HG02588 (cell line): ENCODE measurements at regions not wholly inside any gene's neighbourhood (a gene's known extent, or its start where the extent isn't known, plus 50 kb on each side); places are given as distances from the start of the nearest gene placed in this dataset.
"Not testable (repeated sequence)": the region's sequence is repeated elsewhere in the genome, so short reads cannot be mapped to it uniquely, and the experiment has no call there.

Source experiments
- ATAC-seq: cut with Tn5 transposase; IDR thresholded peaks from one replicate; pipeline ENCODE4 v1.9.1; 2021; ENCODE audit warnings: mild to moderate bottlenecking, moderate library complexity; ENCODE audit not compliant: unreplicated experiment

- no peak for ATAC-seq
Observed at GRCh38 chr5:101783241-101784013, 512.7 kb downstream of the SLCO4C1 start.

GRCh38 chr5:101782352-101783103 lies 513.6 kb downstream of the SLCO4C1 start:
- ATAC-seq, result no peak

- ATAC-seq, result no peak
Observed at GRCh38 chr5:101751105-101751504, 545.0 kb downstream of the SLCO4C1 start.

- ATAC-seq, result not testable (repeated sequence)
Observed at GRCh38 chr5:101743000-101743399, 553.1 kb downstream of the SLCO4C1 start.

GRCh38 chr5:101728933-101729332 lies 567.2 kb downstream of the SLCO4C1 start:
- no peak for ATAC-seq

- no peak for ATAC-seq
Observed at GRCh38 chr5:101721543-101721942, 574.5 kb downstream of the SLCO4C1 start.

- ATAC-seq, result no peak
Observed at GRCh38 chr5:101720033-101720432, 576.1 kb downstream of the SLCO4C1 start.

GRCh38 chr5:101717721-101718120 lies 578.4 kb downstream of the SLCO4C1 start:
- ATAC-seq, result no peak

- ATAC-seq, result no peak
Observed at GRCh38 chr5:101716941-101717340, 579.1 kb downstream of the SLCO4C1 start.

- ATAC-seq, result not testable (repeated sequence)
Observed at GRCh38 chr5:101715790-101716189, 580.3 kb downstream of the SLCO4C1 start.

- ATAC-seq, result no peak
Observed at GRCh38 chr5:101689306-101689705, 606.8 kb downstream of the SLCO4C1 start.

GRCh38 chr5:101688156-101688555 lies 607.9 kb downstream of the SLCO4C1 start:
- no peak for ATAC-seq

GRCh38 chr5:101687349-101687985 lies 608.6 kb downstream of the SLCO4C1 start:
- no peak for ATAC-seq

- no peak for ATAC-seq
Observed at GRCh38 chr5:101686536-101687157, 609.4 kb downstream of the SLCO4C1 start.

- ATAC-seq, result no peak
Observed at GRCh38 chr5:101679816-101680215, 616.3 kb downstream of the SLCO4C1 start.

GRCh38 chr5:101678481-101679193 lies 617.4 kb downstream of the SLCO4C1 start:
- peak; percentile 77 for ATAC-seq

GRCh38 chr5:101677961-101678360 lies 618.1 kb downstream of the SLCO4C1 start:
- ATAC-seq, result no peak

- ATAC-seq, result no peak
Observed at GRCh38 chr5:101676646-101677045, 619.4 kb downstream of the SLCO4C1 start.

GRCh38 chr5:101675510-101676219 lies 620.4 kb downstream of the SLCO4C1 start:
- ATAC-seq, result no peak

- no peak for ATAC-seq
Observed at GRCh38 chr5:101673120-101673519, 623.0 kb downstream of the SLCO4C1 start.
